GM12875 (cell line): ENCODE measurements at regions not wholly inside any gene's neighbourhood (a gene's known extent, or its start where the extent isn't known, plus 50 kb on each side); places are given as distances from the start of the nearest gene placed in this dataset.
"Not testable (repeated sequence)": the region's sequence is repeated elsewhere in the genome, so short reads cannot be mapped to it uniquely, and the experiment has no call there.

ENCODE experiments used
- H3K4me3 ChIP-seq: one replicate; pipeline ENCODE4 v1.5.1; 2011; ENCODE audit warnings: low read depth, low read length, control low read depth
- TF ChIP-seq, protein P1 (sequence below): IDR thresholded peaks from 2 replicates; pipeline ENCODE4 v1.5.1; 2011; ENCODE audit warnings: low read depth, mild to moderate bottlenecking, control low read depth, inconsistent platforms, low read length, moderate library complexity, borderline replicate concordance; ENCODE audit not compliant: insufficient read depth

DNA sequence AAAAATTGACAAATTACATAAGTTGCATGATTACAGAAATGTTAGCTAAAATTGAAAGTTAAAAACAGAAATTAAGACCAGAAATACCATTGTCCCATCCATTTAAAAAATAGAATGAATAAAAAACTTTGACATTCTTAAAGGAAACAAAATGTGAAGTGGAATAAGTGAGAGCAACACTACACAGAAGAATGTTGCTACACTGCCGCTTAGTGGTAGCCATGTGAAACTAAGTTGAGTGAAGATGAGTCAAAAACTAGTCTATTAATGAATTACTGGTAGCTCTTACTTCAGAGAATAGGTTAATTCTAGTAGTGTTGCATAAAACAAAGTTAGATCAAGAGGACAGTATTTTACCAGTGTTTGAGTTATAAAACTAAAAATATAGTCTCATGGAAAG is 571.0 kb upstream of the KLHL4 start:
- no peak overlapping the region for H3K4me3 ChIP-seq
- TF ChIP-seq, protein P1, sequence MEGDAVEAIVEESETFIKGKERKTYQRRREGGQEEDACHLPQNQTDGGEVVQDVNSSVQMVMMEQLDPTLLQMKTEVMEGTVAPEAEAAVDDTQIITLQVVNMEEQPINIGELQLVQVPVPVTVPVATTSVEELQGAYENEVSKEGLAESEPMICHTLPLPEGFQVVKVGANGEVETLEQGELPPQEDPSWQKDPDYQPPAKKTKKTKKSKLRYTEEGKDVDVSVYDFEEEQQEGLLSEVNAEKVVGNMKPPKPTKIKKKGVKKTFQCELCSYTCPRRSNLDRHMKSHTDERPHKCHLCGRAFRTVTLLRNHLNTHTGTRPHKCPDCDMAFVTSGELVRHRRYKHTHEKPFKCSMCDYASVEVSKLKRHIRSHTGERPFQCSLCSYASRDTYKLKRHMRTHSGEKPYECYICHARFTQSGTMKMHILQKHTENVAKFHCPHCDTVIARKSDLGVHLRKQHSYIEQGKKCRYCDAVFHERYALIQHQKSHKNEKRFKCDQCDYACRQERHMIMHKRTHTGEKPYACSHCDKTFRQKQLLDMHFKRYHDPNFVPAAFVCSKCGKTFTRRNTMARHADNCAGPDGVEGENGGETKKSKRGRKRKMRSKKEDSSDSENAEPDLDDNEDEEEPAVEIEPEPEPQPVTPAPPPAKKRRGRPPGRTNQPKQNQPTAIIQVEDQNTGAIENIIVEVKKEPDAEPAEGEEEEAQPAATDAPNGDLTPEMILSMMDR, result peak; percentile 62; the same call in 1 of the 2 replicates

DNA sequence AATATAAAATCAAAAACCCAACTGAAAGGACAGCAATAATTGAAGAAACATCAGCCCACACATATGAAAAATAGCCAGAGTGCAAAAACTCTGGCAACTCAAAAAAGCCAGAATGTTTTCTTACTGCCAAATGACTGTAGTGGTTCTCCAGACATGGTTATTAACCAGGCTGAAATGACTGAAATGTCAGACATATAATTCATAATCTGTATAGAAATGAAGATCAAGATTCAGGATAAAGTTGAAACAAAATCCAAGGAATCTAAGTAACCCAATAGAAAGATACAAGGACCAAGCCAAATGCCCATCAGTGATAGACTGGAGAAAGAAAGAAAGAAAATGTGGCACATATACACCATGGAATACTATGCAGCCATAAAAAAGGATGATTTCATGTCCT is 553.3 kb upstream of the KLHL4 start:
- H3K4me3 ChIP-seq, result no peak overlapping the region
- TF ChIP-seq, protein P1, result no peak

- TF ChIP-seq, protein P1, result no peak
Observed at GRCh38 chrX:86981326-86981879, 536.2 kb upstream of the KLHL4 start.

GRCh38 chrX:86987351-86987750 is 530.3 kb upstream of the KLHL4 start:
- not testable (repeated sequence) for H3K4me3 ChIP-seq

More at GRCh38 chrX:86981326-86981879, 536.2 kb upstream of the KLHL4 start:
- H3K4me3 ChIP-seq, result no peak overlapping the region

- no peak overlapping the region for H3K4me3 ChIP-seq
- TF ChIP-seq, protein P1, result no peak
Observed at GRCh38 chrX:87003031-87003430, 514.6 kb upstream of the KLHL4 start.

GRCh38 chrX:87005183-87005582 is 512.4 kb upstream of the KLHL4 start:
- TF ChIP-seq, protein P1, result no peak
- no peak overlapping the region for H3K4me3 ChIP-seq

GRCh38 chrX:87005885-87006284 is 511.7 kb upstream of the KLHL4 start:
- no peak overlapping the region for H3K4me3 ChIP-seq

More at GRCh38 chrX:87005885-87006284, 511.7 kb upstream of the KLHL4 start:
- TF ChIP-seq, protein P1, result no peak
